Right lobe of liver (tissue), 4 donors: ENCODE measurements at regions not wholly inside any gene's neighbourhood (a gene's known extent, or its start where the extent isn't known, plus 50 kb on each side); places are given as distances from the start of the nearest gene placed in this dataset.

Experiments used
- CTCF ChIP-seq, 4 donors: fragments of 200-600 bp in 3 of 4; fragments of 450-650 bp in 1 of 4; IDR thresholded peaks; one replicate each; pipeline versions ENCODE4 v1.5.1 to v1.8.0; 2016 to 2022; ENCODE audit warnings: antibody characterized with exemption in 4 of 4, mild to moderate bottlenecking in 2 of 4
- POLR2A ChIP-seq: fragments of 450-650 bp; IDR thresholded peaks from one replicate; pipeline ENCODE4 v1.6.1; 2017; ENCODE audit warnings: antibody characterized with exemption, mild to moderate bottlenecking
- donor health status: DM: no; HTN: no; CAD: no.
- donor health status: DM: no; HTN: no; CAD: no.
- donor health status: DM: no; HTN: yes; CAD: no.

DNA sequence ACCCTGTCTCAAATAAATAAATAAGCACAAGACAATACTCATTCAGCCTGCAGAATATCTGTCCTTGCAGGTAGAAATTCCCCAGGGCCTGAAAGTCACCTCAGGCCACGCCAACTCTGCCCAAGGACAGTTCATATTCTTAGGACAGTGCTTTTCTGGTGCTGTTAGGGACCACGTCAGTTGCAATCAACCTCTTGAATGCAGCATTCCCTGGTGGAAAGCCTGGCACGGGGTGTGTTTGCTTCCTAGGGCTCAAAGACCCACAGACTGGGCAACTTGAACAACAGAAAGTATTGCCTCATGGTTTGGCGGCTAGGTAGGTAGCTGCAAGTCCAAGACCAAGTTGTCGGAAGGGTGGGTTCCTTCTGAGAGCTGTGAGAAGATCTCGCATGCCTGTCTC, 160.3 kb downstream of the KCTD15 start:
- TF ChIP-seq POLR2A (no peak), CTCF (IDR thresholded peaks at IDR 0.05) (no peak)
